ENCODE measurements at regions not wholly inside any gene's neighbourhood (a gene's known extent, or its start where the extent isn't known, plus 50 kb on each side); places are given as distances from the start of the nearest gene placed in this dataset.

DNA sequence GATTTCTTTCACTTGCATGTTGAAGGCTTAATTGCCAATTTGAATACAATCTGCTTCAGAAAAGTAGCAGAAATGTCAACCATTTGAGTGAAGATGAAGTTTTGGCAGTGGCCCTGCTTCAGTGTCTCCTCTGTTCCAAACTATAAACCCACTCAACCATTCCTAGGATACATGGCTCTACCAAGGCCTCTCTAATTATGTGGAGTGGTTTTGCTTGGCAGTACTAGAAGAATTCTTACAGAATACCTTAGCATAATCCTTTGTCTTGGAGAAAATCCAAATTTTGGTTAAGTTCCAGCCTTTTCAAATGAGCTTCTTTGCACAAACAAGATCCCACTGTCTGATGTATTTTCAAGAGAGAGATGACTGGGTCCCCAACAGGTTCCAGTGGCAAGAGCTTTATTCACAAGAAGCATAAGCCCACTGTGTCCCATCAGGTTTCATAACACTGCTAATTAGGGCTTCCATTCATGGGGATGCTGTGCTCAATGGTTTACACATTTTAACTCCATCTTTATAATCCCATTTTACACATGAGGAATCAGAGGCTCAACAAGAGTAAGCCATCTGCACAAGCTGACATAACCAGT lies 234.5 kb downstream of the IPO8 start:
- in situ Hi-C loops (cut with HindIII; ENCODE audit: low sequenced_read_pairs): no loop called here
- DNase-seq (ENCODE audit: low read depth, low spot score): no peak
- no peak overlapping the region for H3K4me3 ChIP-seq (ENCODE audit: low read depth, low read length)
- TF ChIP-seq, protein P1, sequence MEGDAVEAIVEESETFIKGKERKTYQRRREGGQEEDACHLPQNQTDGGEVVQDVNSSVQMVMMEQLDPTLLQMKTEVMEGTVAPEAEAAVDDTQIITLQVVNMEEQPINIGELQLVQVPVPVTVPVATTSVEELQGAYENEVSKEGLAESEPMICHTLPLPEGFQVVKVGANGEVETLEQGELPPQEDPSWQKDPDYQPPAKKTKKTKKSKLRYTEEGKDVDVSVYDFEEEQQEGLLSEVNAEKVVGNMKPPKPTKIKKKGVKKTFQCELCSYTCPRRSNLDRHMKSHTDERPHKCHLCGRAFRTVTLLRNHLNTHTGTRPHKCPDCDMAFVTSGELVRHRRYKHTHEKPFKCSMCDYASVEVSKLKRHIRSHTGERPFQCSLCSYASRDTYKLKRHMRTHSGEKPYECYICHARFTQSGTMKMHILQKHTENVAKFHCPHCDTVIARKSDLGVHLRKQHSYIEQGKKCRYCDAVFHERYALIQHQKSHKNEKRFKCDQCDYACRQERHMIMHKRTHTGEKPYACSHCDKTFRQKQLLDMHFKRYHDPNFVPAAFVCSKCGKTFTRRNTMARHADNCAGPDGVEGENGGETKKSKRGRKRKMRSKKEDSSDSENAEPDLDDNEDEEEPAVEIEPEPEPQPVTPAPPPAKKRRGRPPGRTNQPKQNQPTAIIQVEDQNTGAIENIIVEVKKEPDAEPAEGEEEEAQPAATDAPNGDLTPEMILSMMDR (IDR thresholded peaks at IDR 0.05; ENCODE audit: low read depth, low read length): no peak

DNA sequence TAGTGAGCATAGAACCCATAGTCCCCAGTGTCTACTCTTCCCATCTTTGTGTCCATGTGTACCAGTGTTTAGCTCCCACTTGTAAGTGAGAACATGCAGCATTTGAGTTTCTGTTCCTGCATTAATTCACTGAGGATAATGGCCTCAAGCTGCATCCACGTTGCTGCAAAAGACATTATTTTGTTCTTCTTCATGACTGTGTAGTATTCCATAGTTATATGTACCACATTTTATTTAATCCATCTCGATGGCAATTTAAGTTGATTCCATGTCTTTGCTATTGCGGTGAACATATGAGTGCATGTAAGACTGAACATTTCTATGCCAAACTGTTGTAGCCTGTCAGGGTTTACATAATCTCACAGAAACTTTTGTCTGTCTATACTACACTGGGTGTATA lies 237.2 kb downstream of the IPO8 start:
- TF ChIP-seq, protein P1 (IDR thresholded peaks at IDR 0.05; ENCODE audit: low read depth, low read length): no peak

DNA sequence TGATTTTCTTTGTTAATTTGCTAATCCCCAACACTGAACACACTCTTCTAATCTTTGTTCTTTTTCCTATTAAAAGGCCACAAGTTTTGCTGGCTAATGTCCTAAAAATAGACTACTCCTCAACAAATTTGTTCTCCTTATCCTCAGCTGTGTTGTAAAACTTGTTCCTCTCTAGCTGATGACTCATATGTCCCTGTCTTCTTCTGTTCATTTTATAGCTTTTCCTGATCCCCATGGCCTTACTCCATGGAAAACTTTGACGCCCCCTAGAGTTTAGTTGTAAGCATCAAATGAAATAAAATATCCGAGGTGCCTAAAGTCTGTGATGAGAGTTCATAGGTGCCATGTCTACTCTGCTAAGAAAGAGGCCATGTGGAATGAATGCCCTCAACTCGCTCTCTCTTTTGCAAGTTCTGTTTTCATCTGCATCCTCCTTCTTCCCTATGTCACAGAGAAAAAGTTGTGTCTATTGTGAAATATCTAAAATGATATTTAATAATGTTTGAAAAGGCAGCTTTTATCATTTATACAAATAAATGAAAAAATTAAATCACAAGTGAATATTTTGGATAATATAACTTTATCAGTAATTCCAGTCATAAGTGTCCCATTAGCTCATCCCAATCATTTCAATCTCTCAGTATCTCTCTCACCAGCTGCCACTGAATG lies 237.9 kb downstream of the IPO8 start:
- TF ChIP-seq, protein P1 (IDR thresholded peaks at IDR 0.05; ENCODE audit: low read depth, low read length): peak; percentile 44
- H3K4me3 ChIP-seq (ENCODE audit: low read depth, low read length): no peak overlapping the region
- peak; percentile 72 for DNase-seq (ENCODE audit: low read depth, low spot score)
- in situ Hi-C loops (cut with HindIII; ENCODE audit: low sequenced_read_pairs): no loop called here

More for the DNA sequence above, 237.2 kb downstream of the IPO8 start:
- H3K4me3 ChIP-seq (ENCODE audit: low read depth, low read length): no peak overlapping the region
- in situ Hi-C loops (cut with HindIII; ENCODE audit: low sequenced_read_pairs): no loop called here
- no peak for DNase-seq (ENCODE audit: low read depth, low spot score)

DNA sequence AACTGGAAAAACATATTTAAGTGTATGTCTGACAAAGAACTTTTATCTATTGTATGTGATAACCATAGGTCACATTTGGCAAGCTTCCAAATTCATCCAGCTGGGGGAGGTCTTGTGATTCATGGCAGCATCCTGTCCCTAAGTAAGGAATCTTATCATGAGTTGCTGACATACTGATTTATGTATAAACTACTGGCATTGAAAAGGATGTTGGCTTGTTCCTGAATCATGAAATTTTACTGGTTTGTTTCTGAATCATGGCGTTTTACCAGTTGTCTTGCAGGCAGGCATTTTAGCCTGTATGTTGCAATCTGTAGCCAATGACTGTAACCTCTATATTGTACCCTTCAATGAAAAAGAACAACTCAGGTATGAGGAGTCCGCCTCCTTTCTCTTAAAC lies 244.8 kb downstream of the IPO8 start:
- TF ChIP-seq, protein P1 (IDR thresholded peaks at IDR 0.05; ENCODE audit: low read depth, low read length): no peak
- no peak for DNase-seq (ENCODE audit: low read depth, low spot score)
- in situ Hi-C loops (cut with HindIII; ENCODE audit: low sequenced_read_pairs): no loop called here
- no peak overlapping the region for H3K4me3 ChIP-seq (ENCODE audit: low read depth, low read length)

DNA sequence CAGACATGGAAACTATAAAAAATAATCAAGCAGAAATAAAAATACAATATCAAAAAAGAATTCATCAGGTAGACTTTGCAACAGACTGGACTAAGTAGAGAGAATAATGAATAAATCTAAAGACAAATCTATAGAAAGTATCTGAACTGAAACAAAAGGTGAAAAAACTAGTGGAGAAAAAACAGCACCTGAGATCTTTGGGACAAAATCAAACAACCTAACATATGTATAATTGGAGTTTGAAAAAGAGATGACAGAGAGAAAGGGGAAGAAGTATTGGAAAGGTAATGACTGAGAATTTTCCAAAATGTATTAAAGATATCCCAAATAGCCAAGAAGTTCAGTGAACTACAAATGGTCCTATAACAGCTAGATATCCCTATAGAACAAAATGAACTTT lies 245.4 kb downstream of the IPO8 start:
- in situ Hi-C loops (cut with HindIII; ENCODE audit: low sequenced_read_pairs): no loop called here
- no peak for DNase-seq (ENCODE audit: low read depth, low spot score)
- no peak overlapping the region for H3K4me3 ChIP-seq (ENCODE audit: low read depth, low read length)
- TF ChIP-seq, protein P1 (IDR thresholded peaks at IDR 0.05; ENCODE audit: low read depth, low read length): no peak

DNA sequence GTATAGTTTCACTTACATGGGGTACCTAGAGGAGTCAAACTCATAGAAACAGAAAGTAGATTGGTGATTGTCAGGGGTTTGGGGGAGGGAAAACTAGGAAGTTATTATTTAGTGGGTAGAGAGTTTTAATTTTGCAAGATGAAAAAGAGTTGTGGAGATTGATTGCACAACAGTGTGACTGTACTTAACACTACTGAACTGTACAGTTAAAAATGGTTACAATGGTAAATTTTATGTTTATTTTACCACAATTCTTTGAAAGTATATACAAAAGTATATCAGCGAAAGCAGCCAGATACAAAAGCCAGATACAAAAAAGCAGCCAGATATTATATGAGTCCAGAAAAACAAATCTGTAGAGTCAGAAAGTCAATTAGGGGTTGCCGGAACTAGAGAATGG lies 247.6 kb downstream of the IPO8 start:
- TF ChIP-seq, protein P1 (IDR thresholded peaks at IDR 0.05; ENCODE audit: low read depth, low read length): no peak
- DNase-seq (ENCODE audit: low read depth, low spot score): no peak
- in situ Hi-C loops (cut with HindIII; ENCODE audit: low sequenced_read_pairs): no loop called here
- H3K4me3 ChIP-seq (ENCODE audit: low read depth, low read length): no peak overlapping the region
